ENCODE measurements at regions not wholly inside any gene's neighbourhood (a gene's known extent, or its start where the extent isn't known, plus 50 kb on each side); places are given as distances from the start of the nearest gene placed in this dataset.
"Not testable (repeated sequence)": the region's sequence is repeated elsewhere in the genome, so short reads cannot be mapped to it uniquely, and the experiment has no call there.

DNA sequence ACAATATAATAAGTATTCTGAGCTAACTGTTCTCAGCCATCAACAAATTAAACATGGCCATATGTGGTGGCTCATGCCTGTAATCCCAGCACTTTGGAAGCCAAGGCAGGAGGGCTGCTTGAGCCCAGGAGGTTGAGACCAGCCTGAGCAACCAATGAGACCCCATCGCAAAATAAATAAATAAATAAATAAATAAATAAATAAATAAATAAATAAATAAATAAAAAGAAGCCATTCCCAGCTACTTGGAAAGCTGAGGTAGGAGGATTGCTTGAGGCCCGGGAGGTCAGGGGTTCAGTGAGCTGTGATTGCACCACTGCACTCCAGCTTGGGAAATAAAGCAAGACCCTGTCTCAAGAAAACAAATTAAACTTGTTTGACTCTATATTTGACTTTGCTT lies 1256.4 kb downstream of the EFNA5 start:
- Mint-ChIP-seq H3K27ac (no peak overlapping the region), H3K4me3 (no peak overlapping the region), H3K36me3 (ENCODE audit: low read depth) (no peaks in the 10 kb centered on the region), H3K4me1 (ENCODE audit: low read depth) (no peaks in the 10 kb centered on the region), H3K27me3 (ENCODE audit: low read depth) (no peaks in the 10 kb centered on the region), H3K9me3 (peaks cover 5% of the 10 kb centered on the region)
- DNase-seq, result no peak
- intact Hi-C loops (cut with micrococcal nuclease), result no loop called here
- CTCF ChIA-PET, result no interaction called here

DNA sequence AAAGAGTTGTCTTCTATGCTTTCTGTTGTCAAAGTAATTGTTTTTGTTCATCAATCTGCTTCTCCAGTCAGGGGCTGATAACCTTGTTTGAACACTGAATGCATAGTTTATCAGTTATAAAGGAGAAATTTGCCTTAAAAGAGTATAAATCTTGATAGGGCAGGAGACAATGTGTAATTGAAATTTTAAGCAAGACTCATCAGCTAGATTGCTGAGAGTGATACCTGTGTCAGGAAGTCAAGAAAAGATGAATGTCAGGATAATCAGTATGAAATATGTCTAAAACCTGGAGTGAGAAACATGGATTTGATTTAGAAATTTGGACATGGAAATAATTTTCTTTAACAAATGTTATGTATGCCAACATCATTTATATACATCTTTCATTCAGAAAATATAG lies 1258.1 kb downstream of the EFNA5 start:
- DNase-seq, result no peak
- no peak overlapping the region for H3K4me3 Mint-ChIP-seq
- CTCF ChIA-PET, result interaction anchor here (0.6 kb wide), 1 partner anchor 299 kb away, joined by 4 read pairs; no protein-coding TSS in a partner anchor
- no peak overlapping the region for H3K27ac Mint-ChIP-seq
- H3K9me3 Mint-ChIP-seq, result peaks cover 5% of the 10 kb centered on the region
- H3K4me1 Mint-ChIP-seq (ENCODE audit: low read depth), result no peaks in the 10 kb centered on the region
- no peaks in the 10 kb centered on the region for H3K36me3 Mint-ChIP-seq (ENCODE audit: low read depth)
- intact Hi-C loops (cut with micrococcal nuclease), result no loop called here
- no peaks in the 10 kb centered on the region for H3K27me3 Mint-ChIP-seq (ENCODE audit: low read depth)

DNA sequence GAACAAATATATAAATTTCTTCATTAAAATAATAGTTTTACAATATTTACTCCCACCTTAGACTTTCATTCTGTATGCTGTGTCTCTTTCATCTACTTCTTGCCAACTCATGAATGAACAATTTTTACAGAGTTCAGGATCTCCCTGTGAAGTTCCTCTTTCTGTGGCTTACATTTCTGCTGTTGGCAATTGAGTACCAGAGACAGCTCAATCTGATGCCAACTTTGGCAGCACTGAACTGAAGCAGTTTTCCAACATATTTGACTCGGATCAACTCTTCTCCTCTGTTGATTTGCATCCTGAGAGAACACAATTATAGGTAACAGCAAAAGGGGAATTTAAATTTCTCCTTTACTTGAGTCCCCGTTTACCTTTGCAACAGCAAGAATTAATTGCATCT lies 1262.2 kb downstream of the EFNA5 start:
- DNase-seq, result no peak
- H3K27ac Mint-ChIP-seq, result no peak overlapping the region
- intact Hi-C loops (cut with micrococcal nuclease), result no loop called here
- CTCF ChIA-PET, result no interaction called here
- H3K27me3 Mint-ChIP-seq (ENCODE audit: low read depth), result no peaks in the 10 kb centered on the region
- H3K36me3 Mint-ChIP-seq (ENCODE audit: low read depth), result no peaks in the 10 kb centered on the region
- H3K9me3 Mint-ChIP-seq, result peaks cover 2% of the 10 kb centered on the region
- H3K4me1 Mint-ChIP-seq (ENCODE audit: low read depth), result no peaks in the 10 kb centered on the region
- H3K4me3 Mint-ChIP-seq, result no peak overlapping the region

DNA sequence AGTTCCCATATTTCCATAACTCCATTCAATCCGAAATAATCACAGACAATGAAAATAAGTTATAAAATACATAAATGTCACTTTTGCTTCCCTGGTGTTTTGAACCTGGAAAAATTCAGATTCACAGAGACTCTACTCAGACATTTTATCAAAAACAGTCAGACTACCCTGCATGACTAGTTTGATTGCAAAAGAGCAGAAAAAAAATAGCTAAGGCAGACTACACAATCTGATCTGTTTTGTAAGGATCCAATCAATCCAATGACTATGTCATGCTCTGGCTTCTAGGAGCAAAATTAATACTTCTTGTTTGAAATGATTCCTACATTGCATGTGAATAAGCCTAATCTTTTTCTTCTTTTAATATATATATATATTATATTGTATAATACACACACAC lies 1262.6 kb downstream of the EFNA5 start:
- CTCF ChIA-PET, result no interaction called here
- Mint-ChIP-seq H3K27ac (no peak overlapping the region), H3K4me3 (no peak overlapping the region)

DNA sequence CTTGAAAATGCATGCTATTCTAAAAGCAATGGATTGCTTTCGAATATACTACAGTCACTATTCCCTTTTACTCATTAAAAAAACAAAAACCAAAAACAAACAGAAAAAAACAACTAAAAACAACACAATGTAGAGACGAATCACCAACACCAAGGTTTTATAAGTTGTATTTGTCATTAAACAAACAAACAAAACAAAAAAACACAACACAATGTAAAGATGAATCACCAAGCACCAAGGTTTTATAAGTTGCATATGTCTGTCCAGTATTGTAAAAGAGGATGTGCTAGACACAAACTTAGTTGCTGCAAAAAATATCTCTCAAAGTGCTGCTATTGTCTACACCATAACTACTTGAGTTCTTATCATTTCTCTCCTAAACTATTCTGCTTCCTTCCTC lies 1269.2 kb downstream of the EFNA5 start:
- H3K27ac Mint-ChIP-seq, result no peak overlapping the region
- DNase-seq, result no peak
- no peak overlapping the region for H3K4me3 Mint-ChIP-seq
- CTCF ChIA-PET, result no interaction called here
- H3K36me3 Mint-ChIP-seq (ENCODE audit: low read depth), result no peaks in the 10 kb centered on the region
- no peaks in the 10 kb centered on the region for H3K27me3 Mint-ChIP-seq (ENCODE audit: low read depth)
- intact Hi-C loops (cut with micrococcal nuclease), result no loop called here
- no peaks in the 10 kb centered on the region for H3K4me1 Mint-ChIP-seq (ENCODE audit: low read depth)
- peaks cover 2% of the 10 kb centered on the region for H3K9me3 Mint-ChIP-seq

More for the DNA sequence above, 1262.6 kb downstream of the EFNA5 start:
- Mint-ChIP-seq H3K27me3 (ENCODE audit: low read depth) (no peaks in the 10 kb centered on the region), H3K9me3 (peaks cover 2% of the 10 kb centered on the region), H3K4me1 (ENCODE audit: low read depth) (no peaks in the 10 kb centered on the region), H3K36me3 (ENCODE audit: low read depth) (no peaks in the 10 kb centered on the region)
- DNase-seq, result no peak
- intact Hi-C loops (cut with micrococcal nuclease), result no loop called here

DNA sequence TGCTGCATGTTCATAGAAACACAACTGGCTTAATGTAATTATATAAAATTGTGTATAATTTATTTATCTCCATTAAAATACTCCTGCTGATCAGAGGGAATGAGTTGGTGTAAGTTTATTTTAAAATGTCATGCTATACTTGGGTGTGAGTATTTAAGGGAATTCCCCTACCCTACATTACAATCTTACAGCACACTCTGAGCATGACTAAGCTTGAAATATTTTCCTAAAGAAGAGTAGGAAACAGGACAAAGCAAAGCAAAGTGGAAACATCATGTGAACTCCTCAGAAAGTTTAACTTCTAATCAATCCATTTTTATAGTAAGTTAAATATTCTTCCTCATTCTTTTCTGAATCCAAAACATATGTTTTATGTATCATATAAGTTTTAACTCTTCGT lies 1271.3 kb downstream of the EFNA5 start:
- Mint-ChIP-seq H3K9me3 (peaks cover 2% of the 10 kb centered on the region), H3K27ac (no peak overlapping the region), H3K4me3 (no peak overlapping the region), H3K36me3 (ENCODE audit: low read depth) (no peaks in the 10 kb centered on the region), H3K4me1 (ENCODE audit: low read depth) (no peaks in the 10 kb centered on the region), H3K27me3 (ENCODE audit: low read depth) (no peaks in the 10 kb centered on the region)
- DNase-seq, result no peak
- intact Hi-C loops (cut with micrococcal nuclease), result no loop called here
- CTCF ChIA-PET, result no interaction called here

DNA sequence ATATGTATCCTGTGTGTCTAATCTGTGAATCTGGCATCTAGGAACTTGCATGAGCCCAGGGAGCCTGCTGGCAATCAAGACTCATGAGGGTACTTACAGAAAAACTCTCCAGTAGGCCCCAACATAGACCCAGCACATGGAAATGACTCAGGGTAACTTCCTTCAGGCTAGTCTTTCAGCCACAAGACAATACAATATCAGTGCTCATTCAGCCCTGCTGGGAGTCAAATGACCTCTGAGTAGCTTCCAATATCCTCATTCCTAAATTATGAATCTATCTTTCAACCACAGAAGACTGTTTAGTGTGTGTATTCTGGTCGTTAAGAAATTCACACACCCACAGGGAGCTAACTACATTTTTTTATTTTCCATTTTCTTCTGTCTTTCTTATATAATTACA lies 1273.0 kb downstream of the EFNA5 start:
- Mint-ChIP-seq H3K4me1 (ENCODE audit: low read depth) (no peaks in the 10 kb centered on the region), H3K27me3 (ENCODE audit: low read depth) (no peaks in the 10 kb centered on the region), H3K27ac (no peak overlapping the region), H3K9me3 (no peaks in the 10 kb centered on the region), H3K36me3 (ENCODE audit: low read depth) (no peaks in the 10 kb centered on the region), H3K4me3 (no peak overlapping the region)
- intact Hi-C loops (cut with micrococcal nuclease), result no loop called here
- CTCF ChIA-PET, result no interaction called here
- no peak for DNase-seq

DNA sequence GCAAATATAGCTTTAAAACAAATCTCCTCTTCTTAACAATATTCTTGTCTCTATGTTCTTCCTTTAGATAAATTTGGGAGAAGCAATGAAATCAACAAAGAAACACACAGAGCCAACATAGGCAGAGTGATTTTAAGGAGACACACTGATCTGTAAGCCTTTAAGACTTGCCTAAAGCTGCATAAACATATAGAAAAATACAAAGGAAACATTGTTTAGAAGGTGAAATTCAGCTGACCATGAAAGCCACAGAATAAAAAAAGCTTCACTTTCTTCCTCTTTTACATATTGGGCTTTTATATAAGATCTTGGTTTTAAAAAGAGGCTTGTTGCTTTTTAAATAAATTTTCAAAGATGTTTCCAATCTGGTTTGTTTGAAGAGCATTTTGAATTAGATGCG lies 1277.5 kb downstream of the EFNA5 start:
- H3K36me3 Mint-ChIP-seq (ENCODE audit: low read depth), result no peaks in the 10 kb centered on the region
- DNase-seq, result no peak
- intact Hi-C loops (cut with micrococcal nuclease), result no loop called here
- no peaks in the 10 kb centered on the region for H3K27me3 Mint-ChIP-seq (ENCODE audit: low read depth)
- no peaks in the 10 kb centered on the region for H3K9me3 Mint-ChIP-seq
- no peaks in the 10 kb centered on the region for H3K4me1 Mint-ChIP-seq (ENCODE audit: low read depth)
- no peak overlapping the region for H3K4me3 Mint-ChIP-seq
- CTCF ChIA-PET, result no interaction called here
- H3K27ac Mint-ChIP-seq, result no peak overlapping the region

DNA sequence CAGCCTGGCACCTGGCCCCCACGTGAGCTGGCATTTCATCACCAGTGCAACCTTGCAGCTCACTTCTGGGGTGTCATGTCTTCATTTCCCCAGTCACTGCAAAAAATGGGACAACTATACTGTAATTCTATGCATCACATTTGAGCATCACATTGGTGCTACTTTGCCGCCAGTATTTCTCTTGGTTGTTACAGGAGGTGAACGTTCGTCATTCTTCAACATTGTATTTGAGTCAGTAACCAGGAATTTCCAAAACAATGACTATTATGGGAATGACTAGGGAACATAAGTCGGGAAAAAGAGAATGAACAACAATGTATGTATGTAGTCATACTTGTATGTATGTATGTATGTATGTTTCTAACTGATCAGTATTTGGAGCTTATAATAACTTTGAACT lies 1278.0 kb downstream of the EFNA5 start:
- no peaks in the 10 kb centered on the region for H3K36me3 Mint-ChIP-seq (ENCODE audit: low read depth)
- H3K9me3 Mint-ChIP-seq, result no peaks in the 10 kb centered on the region
- CTCF ChIA-PET, result no interaction called here
- no peak for DNase-seq
- no peak overlapping the region for H3K4me3 Mint-ChIP-seq
- no peaks in the 10 kb centered on the region for H3K27me3 Mint-ChIP-seq (ENCODE audit: low read depth)
- intact Hi-C loops (cut with micrococcal nuclease), result no loop called here
- H3K4me1 Mint-ChIP-seq (ENCODE audit: low read depth), result no peaks in the 10 kb centered on the region
- H3K27ac Mint-ChIP-seq, result no peak overlapping the region

DNA sequence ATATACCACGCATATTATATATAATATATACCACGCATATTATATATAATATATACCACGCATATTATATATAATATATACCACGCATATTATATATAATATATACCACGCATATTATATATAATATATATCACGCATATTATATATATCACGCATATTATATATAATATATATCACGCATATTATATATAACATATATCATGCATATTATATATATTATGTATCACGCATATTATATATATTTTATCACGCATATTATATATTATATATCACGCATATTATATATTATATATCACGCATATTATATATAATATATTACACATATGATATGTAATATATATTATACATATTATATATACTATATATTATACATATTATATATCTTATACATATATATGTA lies 1283.0 kb downstream of the EFNA5 start:
- H3K9me3 Mint-ChIP-seq; H3K27me3 Mint-ChIP-seq (ENCODE audit: low read depth); CTCF ChIA-PET; H3K4me1 Mint-ChIP-seq (ENCODE audit: low read depth); DNase-seq; H3K36me3 Mint-ChIP-seq (ENCODE audit: low read depth); H3K27ac Mint-ChIP-seq; H3K4me3 Mint-ChIP-seq; intact Hi-C loops (cut with micrococcal nuclease): not testable (repeated sequence)

DNA sequence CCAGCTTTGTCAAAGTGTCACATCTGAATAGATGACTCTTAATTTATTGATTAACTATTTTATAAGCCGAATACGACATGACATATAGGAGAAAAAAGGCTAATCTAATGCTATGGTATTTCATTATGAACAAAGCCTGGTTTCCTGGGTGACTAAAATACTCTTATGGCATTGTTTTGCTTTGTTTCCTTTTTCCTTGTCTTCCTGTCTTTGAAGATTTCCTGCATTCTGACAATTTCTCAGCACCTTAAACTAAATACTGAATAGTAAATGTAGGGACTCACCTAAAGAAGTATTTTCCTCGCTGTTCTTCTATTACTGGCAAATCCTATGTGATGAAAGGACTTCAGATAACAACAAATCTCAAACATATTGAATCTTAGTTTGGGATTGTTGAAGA lies 1284.5 kb downstream of the EFNA5 start:
- H3K27me3 Mint-ChIP-seq (ENCODE audit: low read depth), result no peaks in the 10 kb centered on the region
- no peaks in the 10 kb centered on the region for H3K9me3 Mint-ChIP-seq
- intact Hi-C loops (cut with micrococcal nuclease), result no loop called here
- no peak overlapping the region for H3K27ac Mint-ChIP-seq
- H3K4me3 Mint-ChIP-seq, result no peak overlapping the region
- no peaks in the 10 kb centered on the region for H3K4me1 Mint-ChIP-seq (ENCODE audit: low read depth)
- DNase-seq, result no peak
- no peaks in the 10 kb centered on the region for H3K36me3 Mint-ChIP-seq (ENCODE audit: low read depth)
- CTCF ChIA-PET, result no interaction called here

DNA sequence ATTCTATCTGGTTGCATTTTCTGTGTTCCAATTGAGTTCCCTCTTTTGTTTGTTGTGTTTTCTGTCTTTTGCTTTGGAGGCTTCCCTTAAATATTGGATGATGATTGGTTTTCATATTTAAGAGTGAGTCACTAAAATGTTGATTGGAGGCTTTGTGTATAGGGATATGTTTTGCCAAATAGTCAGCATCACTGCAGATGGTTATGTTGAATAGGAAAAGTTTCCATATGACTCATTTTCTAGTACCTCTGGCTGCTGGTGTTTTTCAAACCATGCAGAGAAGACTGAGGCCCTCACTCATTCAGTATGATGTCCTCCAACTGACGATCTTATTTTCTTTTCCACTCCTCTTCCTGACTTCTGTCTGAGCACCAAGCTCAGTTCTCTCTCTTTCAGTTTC lies 1290.0 kb downstream of the EFNA5 start:
- no peaks in the 10 kb centered on the region for H3K4me1 Mint-ChIP-seq (ENCODE audit: low read depth)
- CTCF ChIA-PET, result no interaction called here
- DNase-seq, result no peak
- no peak overlapping the region for H3K27ac Mint-ChIP-seq
- no peak overlapping the region for H3K4me3 Mint-ChIP-seq
- H3K36me3 Mint-ChIP-seq (ENCODE audit: low read depth), result no peaks in the 10 kb centered on the region
- H3K9me3 Mint-ChIP-seq, result peaks cover 1% of the 10 kb centered on the region
- intact Hi-C loops (cut with micrococcal nuclease), result no loop called here
- no peaks in the 10 kb centered on the region for H3K27me3 Mint-ChIP-seq (ENCODE audit: low read depth)

DNA sequence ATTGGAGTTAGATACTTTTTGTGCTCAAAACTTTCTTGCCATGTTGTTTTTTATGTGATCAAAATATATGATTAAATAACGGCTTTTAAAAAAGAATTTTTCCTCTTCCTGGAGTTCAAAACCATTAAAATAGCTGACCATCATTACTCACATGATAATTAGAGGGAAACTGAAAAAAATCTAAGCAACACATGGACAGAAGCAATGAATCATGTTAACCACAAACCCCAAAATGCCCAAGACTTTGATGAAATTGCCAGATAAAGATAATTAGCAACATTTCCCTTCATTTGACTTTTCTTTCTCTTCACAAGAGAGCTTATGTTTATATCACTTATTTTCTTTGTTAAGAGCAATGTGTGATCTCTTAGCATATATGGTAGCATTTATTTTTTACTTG lies 1294.2 kb downstream of the EFNA5 start:
- intact Hi-C loops (cut with micrococcal nuclease), result no loop called here

DNA sequence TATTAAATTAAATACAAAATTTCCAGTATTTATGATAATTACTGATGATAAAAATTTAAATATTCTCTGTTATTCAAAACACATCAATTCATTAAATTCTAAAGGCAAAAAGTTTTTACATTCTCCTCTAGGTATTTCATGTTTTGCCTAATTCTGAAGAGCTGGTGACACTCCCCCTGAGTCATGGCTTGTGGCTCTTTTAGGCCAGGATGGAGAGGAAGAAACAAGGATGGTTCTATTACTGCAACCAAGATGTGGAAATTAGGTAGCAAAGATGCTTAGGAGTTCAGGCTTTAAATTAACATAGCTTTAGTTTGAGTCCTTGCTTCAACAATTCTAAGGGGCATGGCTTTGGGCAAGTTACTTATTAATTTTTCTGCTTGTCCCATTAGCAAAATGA lies 1295.8 kb downstream of the EFNA5 start:
- CTCF ChIA-PET, result no interaction called here
- H3K27me3 Mint-ChIP-seq (ENCODE audit: low read depth), result no peaks in the 10 kb centered on the region

More for the DNA sequence above, 1294.2 kb downstream of the EFNA5 start:
- Mint-ChIP-seq H3K9me3 (peaks cover 1% of the 10 kb centered on the region), H3K27me3 (ENCODE audit: low read depth) (no peaks in the 10 kb centered on the region), H3K36me3 (ENCODE audit: low read depth) (no peaks in the 10 kb centered on the region), H3K4me3 (no peak overlapping the region), H3K4me1 (ENCODE audit: low read depth) (no peaks in the 10 kb centered on the region), H3K27ac (no peak overlapping the region)
- no peak for DNase-seq
- CTCF ChIA-PET, result no interaction called here

More for the DNA sequence above, 1295.8 kb downstream of the EFNA5 start:
- H3K4me3 Mint-ChIP-seq, result no peak overlapping the region
- no peak overlapping the region for H3K27ac Mint-ChIP-seq
- peaks cover 7% of the 10 kb centered on the region for H3K9me3 Mint-ChIP-seq
- H3K36me3 Mint-ChIP-seq (ENCODE audit: low read depth), result no peaks in the 10 kb centered on the region
- no peaks in the 10 kb centered on the region for H3K4me1 Mint-ChIP-seq (ENCODE audit: low read depth)
- intact Hi-C loops (cut with micrococcal nuclease), result no loop called here
- DNase-seq, result no peak

Measured in activated naive CD4-positive, alpha-beta T cell treated with anti-CD3 and anti-CD28 coated beads for 36 hours (primary cell).